ENCODE measurements at regions not wholly inside any gene's neighbourhood (a gene's known extent, or its start where the extent isn't known, plus 50 kb on each side); places are given as distances from the start of the nearest gene placed in this dataset.

DNA sequence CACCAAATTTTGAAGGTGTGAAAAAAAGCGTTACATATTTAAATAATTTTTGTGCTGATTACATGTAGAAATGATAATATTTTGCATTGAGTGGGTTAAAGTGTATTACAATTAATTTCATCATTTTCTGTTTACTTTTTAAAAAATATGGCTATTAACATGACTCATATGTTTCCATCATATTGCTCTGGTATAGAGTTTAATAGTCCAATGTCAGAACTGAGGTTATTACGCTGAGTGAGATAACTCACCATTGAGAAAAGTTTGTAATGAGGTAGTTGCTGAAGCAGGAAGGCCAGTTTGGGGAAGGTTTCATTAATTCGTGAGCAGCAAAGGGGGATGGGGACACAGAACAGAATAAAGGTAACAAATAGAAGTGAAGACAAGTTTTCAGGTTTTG lies 865.7 kb upstream of the MGAT4C start:
- H3K36me3 Mint-ChIP-seq (ENCODE audit: low read depth) = no peaks in the 10 kb centered on the region
- ChIA-PET POLR2A (no interaction called here), CTCF (no interaction called here)
- H3K4me1 Mint-ChIP-seq = no peaks in the 10 kb centered on the region
- no peak overlapping the region for H3K4me3 Mint-ChIP-seq
- no peaks in the 10 kb centered on the region for H3K27me3 Mint-ChIP-seq
- peaks cover 9% of the 10 kb centered on the region for H3K9me3 Mint-ChIP-seq
- no peak overlapping the region for H3K27ac Mint-ChIP-seq
- no peak for DNase-seq

DNA sequence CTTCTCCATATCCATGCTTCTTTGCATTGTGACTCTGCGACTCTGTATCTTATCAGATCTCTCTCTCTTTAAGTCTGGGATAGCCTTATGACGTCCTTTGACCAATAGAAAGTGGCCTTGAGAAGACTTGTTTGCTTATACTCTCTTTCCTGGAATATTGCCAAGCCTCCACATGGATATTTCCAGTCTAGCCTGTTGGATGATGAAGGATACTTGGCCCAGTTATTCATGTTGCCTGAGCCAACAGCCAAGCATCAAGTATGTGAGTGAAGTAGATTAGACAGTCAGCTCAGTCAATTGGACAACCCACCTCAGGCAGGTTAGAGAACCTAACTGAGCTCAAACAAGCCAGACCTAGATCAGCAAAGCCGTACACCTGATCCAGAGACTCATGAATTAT lies 864.2 kb upstream of the MGAT4C start:
- H3K9me3 Mint-ChIP-seq = peaks cover 9% of the 10 kb centered on the region
- H3K27me3 Mint-ChIP-seq = no peaks in the 10 kb centered on the region
- no peaks in the 10 kb centered on the region for H3K36me3 Mint-ChIP-seq (ENCODE audit: low read depth)
- H3K4me1 Mint-ChIP-seq = no peaks in the 10 kb centered on the region
- no peak for DNase-seq
- H3K27ac Mint-ChIP-seq = no peak overlapping the region
- POLR2A ChIA-PET = no interaction called here
- H3K4me3 Mint-ChIP-seq = no peak overlapping the region
- CTCF ChIA-PET = no interaction called here

GRCh38 chr12:87119713-87120112 lies 863.5 kb upstream of the MGAT4C start:
- no peak for DNase-seq
- Mint-ChIP-seq H3K9me3 (peaks cover 4% of the 10 kb centered on the region), H3K27me3 (no peaks in the 10 kb centered on the region), H3K36me3 (ENCODE audit: low read depth) (no peaks in the 10 kb centered on the region), H3K4me1 (no peaks in the 10 kb centered on the region), H3K27ac (no peak overlapping the region), H3K4me3 (no peak overlapping the region)
- POLR2A ChIA-PET = no interaction called here
- CTCF ChIA-PET = no interaction called here

GRCh38 chr12:87117526-87117925 lies 861.3 kb upstream of the MGAT4C start:
- H3K9me3 Mint-ChIP-seq = peaks cover 2% of the 10 kb centered on the region
- H3K27ac Mint-ChIP-seq = no peak overlapping the region
- H3K36me3 Mint-ChIP-seq (ENCODE audit: low read depth) = no peaks in the 10 kb centered on the region
- no peak for DNase-seq
- H3K27me3 Mint-ChIP-seq = no peaks in the 10 kb centered on the region
- H3K4me3 Mint-ChIP-seq = no peak overlapping the region
- ChIA-PET CTCF (no interaction called here), POLR2A (no interaction called here)
- H3K4me1 Mint-ChIP-seq = no peaks in the 10 kb centered on the region

DNA sequence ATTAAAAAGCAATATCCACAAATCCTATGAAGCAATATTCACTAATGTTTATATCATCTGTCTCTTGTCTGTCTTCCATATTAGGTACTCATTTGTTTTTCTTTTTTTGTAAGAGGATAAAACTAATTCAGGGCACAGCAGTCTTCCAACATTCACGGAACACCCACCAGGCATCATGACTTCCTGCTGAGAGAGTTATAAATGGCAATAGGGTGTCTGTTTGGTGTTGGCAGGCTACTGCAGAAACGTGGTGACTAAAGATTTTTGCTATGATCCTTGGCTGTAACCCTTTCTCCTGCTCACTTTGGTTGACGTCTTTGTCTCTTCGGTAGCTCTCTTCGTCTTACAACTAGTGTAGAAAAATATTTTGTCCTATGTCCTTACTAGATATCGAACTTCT lies 860.6 kb upstream of the MGAT4C start:
- Mint-ChIP-seq H3K4me1 (no peaks in the 10 kb centered on the region), H3K27me3 (no peaks in the 10 kb centered on the region), H3K27ac (no peak overlapping the region), H3K36me3 (ENCODE audit: low read depth) (no peaks in the 10 kb centered on the region), H3K4me3 (no peak overlapping the region), H3K9me3 (peaks cover 2% of the 10 kb centered on the region)
- CTCF ChIA-PET = no interaction called here
- POLR2A ChIA-PET = no interaction called here
- no peak for DNase-seq

GRCh38 chr12:87112571-87113345 lies 856.6 kb upstream of the MGAT4C start:
- DNase-seq = no peak
- Mint-ChIP-seq H3K36me3 (ENCODE audit: low read depth) (no peaks in the 10 kb centered on the region), H3K27me3 (no peaks in the 10 kb centered on the region), H3K9me3 (peaks cover 2% of the 10 kb centered on the region), H3K27ac (no peak overlapping the region), H3K4me1 (no peaks in the 10 kb centered on the region), H3K4me3 (no peak overlapping the region)
- ChIA-PET CTCF (no interaction called here), POLR2A (no interaction called here)

GRCh38 chr12:87107766-87108165 lies 851.6 kb upstream of the MGAT4C start:
- Mint-ChIP-seq H3K27me3 (no peaks in the 10 kb centered on the region), H3K4me1 (no peaks in the 10 kb centered on the region), H3K27ac (no peak overlapping the region), H3K36me3 (ENCODE audit: low read depth) (no peaks in the 10 kb centered on the region), H3K9me3 (peaks cover 2% of the 10 kb centered on the region), H3K4me3 (no peak overlapping the region)
- no peak for DNase-seq
- POLR2A ChIA-PET = no interaction called here
- CTCF ChIA-PET = no interaction called here

DNA sequence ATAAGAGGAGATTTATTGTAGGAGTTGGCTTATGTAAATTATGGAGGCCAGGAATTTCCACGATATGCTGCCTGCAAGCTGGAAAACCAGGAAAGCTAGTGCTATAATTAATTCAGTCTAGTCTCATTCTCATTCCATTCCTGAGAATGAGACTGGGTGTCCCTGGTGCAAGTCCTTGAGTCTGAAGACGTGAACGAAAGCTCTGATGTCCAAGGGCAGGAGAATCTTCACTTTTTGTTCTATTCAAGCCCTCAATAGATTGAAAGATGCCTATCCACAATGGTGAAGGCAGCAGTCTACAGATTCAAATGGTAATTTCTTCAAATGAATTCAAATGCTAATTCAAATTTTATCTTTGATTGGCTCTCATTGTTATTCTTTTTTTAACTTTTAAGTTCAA lies 851.1 kb upstream of the MGAT4C start:
- ChIA-PET POLR2A (no interaction called here), CTCF (no interaction called here)
- no peaks in the 10 kb centered on the region for H3K36me3 Mint-ChIP-seq (ENCODE audit: low read depth)
- no peak overlapping the region for H3K4me3 Mint-ChIP-seq
- H3K9me3 Mint-ChIP-seq = peaks cover 2% of the 10 kb centered on the region
- no peaks in the 10 kb centered on the region for H3K4me1 Mint-ChIP-seq
- no peaks in the 10 kb centered on the region for H3K27me3 Mint-ChIP-seq
- H3K27ac Mint-ChIP-seq = no peak overlapping the region
- DNase-seq = no peak

- H3K27me3 Mint-ChIP-seq = no peaks in the 10 kb centered on the region
- POLR2A ChIA-PET = no interaction called here
- no peak overlapping the region for H3K4me3 Mint-ChIP-seq
- no peak for DNase-seq
- CTCF ChIA-PET = no interaction called here
- no peaks in the 10 kb centered on the region for H3K36me3 Mint-ChIP-seq (ENCODE audit: low read depth)
- no peaks in the 10 kb centered on the region for H3K4me1 Mint-ChIP-seq
- H3K27ac Mint-ChIP-seq = no peak overlapping the region
- no peaks in the 10 kb centered on the region for H3K9me3 Mint-ChIP-seq
Observed at GRCh38 chr12:87096082-87096585, 839.9 kb upstream of the MGAT4C start.

GRCh38 chr12:87094356-87094755 lies 838.2 kb upstream of the MGAT4C start:
- POLR2A ChIA-PET = no interaction called here
- H3K36me3 Mint-ChIP-seq (ENCODE audit: low read depth) = no peaks in the 10 kb centered on the region
- H3K9me3 Mint-ChIP-seq = no peaks in the 10 kb centered on the region

GRCh38 chr12:87092421-87092820 lies 836.2 kb upstream of the MGAT4C start:
- H3K36me3 Mint-ChIP-seq (ENCODE audit: low read depth) = no peaks in the 10 kb centered on the region
- POLR2A ChIA-PET = no interaction called here
- no peak for DNase-seq
- H3K4me1 Mint-ChIP-seq = no peaks in the 10 kb centered on the region
- no peaks in the 10 kb centered on the region for H3K27me3 Mint-ChIP-seq
- CTCF ChIA-PET = no interaction called here
- H3K9me3 Mint-ChIP-seq = no peaks in the 10 kb centered on the region
- H3K27ac Mint-ChIP-seq = no peak overlapping the region
- H3K4me3 Mint-ChIP-seq = no peak overlapping the region

More at GRCh38 chr12:87094356-87094755, 838.2 kb upstream of the MGAT4C start:
- Mint-ChIP-seq H3K27me3 (no peaks in the 10 kb centered on the region), H3K4me3 (no peak overlapping the region), H3K27ac (no peak overlapping the region), H3K4me1 (no peaks in the 10 kb centered on the region)
- CTCF ChIA-PET = no interaction called here
- no peak for DNase-seq

- H3K27ac Mint-ChIP-seq = no peak overlapping the region
- DNase-seq = no peak
- no peaks in the 10 kb centered on the region for H3K27me3 Mint-ChIP-seq
- no peaks in the 10 kb centered on the region for H3K36me3 Mint-ChIP-seq (ENCODE audit: low read depth)
- H3K4me3 Mint-ChIP-seq = no peak overlapping the region
- POLR2A ChIA-PET = no interaction called here
- no peaks in the 10 kb centered on the region for H3K4me1 Mint-ChIP-seq
- CTCF ChIA-PET = no interaction called here
- peaks cover 2% of the 10 kb centered on the region for H3K9me3 Mint-ChIP-seq
Observed at GRCh38 chr12:87086118-87086891, 830.1 kb upstream of the MGAT4C start.

DNA sequence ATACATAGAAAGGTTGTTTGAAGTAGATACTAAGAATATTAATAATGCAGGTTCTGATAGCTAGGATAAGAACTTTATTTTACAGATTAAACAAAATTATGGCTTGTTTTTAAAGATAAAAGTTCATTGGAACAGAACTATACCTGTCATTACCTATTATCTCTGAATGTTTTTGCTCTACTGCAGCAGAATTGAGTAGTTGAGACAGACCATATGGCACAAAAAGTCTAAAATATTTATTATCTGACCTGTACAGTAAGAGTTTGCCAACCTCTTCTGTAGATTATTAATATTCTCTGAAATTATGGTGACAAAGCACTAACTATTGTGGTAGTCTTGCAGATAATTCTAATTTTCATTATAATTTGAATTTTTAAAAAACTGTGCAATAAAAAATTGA lies 829.1 kb upstream of the MGAT4C start:
- Mint-ChIP-seq H3K4me3 (no peak overlapping the region), H3K36me3 (ENCODE audit: low read depth) (no peaks in the 10 kb centered on the region), H3K27ac (no peak overlapping the region), H3K9me3 (peaks cover 2% of the 10 kb centered on the region), H3K4me1 (no peaks in the 10 kb centered on the region), H3K27me3 (no peaks in the 10 kb centered on the region)
- no peak for DNase-seq
- ChIA-PET CTCF (no interaction called here), POLR2A (no interaction called here)

DNA sequence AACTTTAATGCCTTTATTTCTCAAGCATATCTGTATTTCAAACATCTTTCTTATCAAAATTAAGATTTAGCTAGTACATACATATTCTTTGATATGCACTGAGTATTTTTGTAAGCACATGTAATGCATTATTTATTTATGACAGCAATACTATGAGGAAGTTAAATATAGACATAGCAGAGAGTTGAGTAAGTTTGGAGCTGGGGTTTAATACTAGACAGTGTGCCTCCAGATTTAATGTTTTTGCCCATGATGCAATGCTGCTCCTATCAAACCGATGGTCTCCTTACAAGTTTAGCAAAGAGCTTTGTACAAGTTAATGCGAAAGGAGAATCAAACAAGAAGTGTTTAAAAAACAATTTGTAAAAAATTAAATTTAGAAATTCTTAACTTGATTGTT lies 826.6 kb upstream of the MGAT4C start:
- Mint-ChIP-seq H3K27ac (no peak overlapping the region), H3K9me3 (peaks cover 2% of the 10 kb centered on the region), H3K4me3 (no peak overlapping the region), H3K4me1 (no peaks in the 10 kb centered on the region), H3K27me3 (no peaks in the 10 kb centered on the region), H3K36me3 (ENCODE audit: low read depth) (no peaks in the 10 kb centered on the region)
- ChIA-PET POLR2A (no interaction called here), CTCF (no interaction called here)
- no peak for DNase-seq

Measured in activated CD4-positive, alpha-beta memory T cell treated with anti-CD3 and anti-CD28 coated beads, Interleukin-2, amount 10 ng/mL, durations not matched to agents 7 days and 5 days (primary cell).